ENCODE measurements at regions not wholly inside any gene's neighbourhood (a gene's known extent, or its start where the extent isn't known, plus 50 kb on each side); places are given as distances from the start of the nearest gene placed in this dataset.

- peak; percentile 11 for DNase-seq (ENCODE audit: low read depth)
- no peak overlapping the region for H3K4me3 ChIP-seq (ENCODE audit: low read depth, low read length)
Observed at GRCh38 chr20:9981829-9982228, 53.0 kb upstream of the ANKEF1 start.

- H3K4me3 ChIP-seq (ENCODE audit: low read depth, low read length) = no peak overlapping the region
- DNase-seq (ENCODE audit: low read depth) = peak; percentile 71
Observed at GRCh38 chr20:9978397-9979004, 56.3 kb upstream of the ANKEF1 start.

- no peak overlapping the region for H3K4me3 ChIP-seq (ENCODE audit: low read depth, low read length)
- peak; percentile 1 for DNase-seq (ENCODE audit: low read depth)
Observed at GRCh38 chr20:9977629-9978028, 57.2 kb upstream of the ANKEF1 start.

GRCh38 chr20:9974324-9974723 lies 60.5 kb upstream of the ANKEF1 start:
- no peak for DNase-seq (ENCODE audit: low read depth)

GRCh38 chr20:9971746-9972145 lies 63.0 kb upstream of the ANKEF1 start:
- DNase-seq (ENCODE audit: low read depth) = no peak

More at GRCh38 chr20:9974324-9974723, 60.5 kb upstream of the ANKEF1 start:
- H3K4me3 ChIP-seq (ENCODE audit: low read depth, low read length) = no peak overlapping the region

GRCh38 chr20:9969626-9970025 lies 65.2 kb upstream of the ANKEF1 start:
- no peak overlapping the region for H3K4me3 ChIP-seq (ENCODE audit: low read depth, low read length)
- no peak for DNase-seq (ENCODE audit: low read depth)

More at GRCh38 chr20:9971746-9972145, 63.0 kb upstream of the ANKEF1 start:
- H3K4me3 ChIP-seq (ENCODE audit: low read depth, low read length) = no peak overlapping the region

GRCh38 chr20:9968015-9968414 lies 66.8 kb upstream of the ANKEF1 start:
- DNase-seq (ENCODE audit: low read depth) = no peak
- no peak overlapping the region for H3K4me3 ChIP-seq (ENCODE audit: low read depth, low read length)

- no peak overlapping the region for H3K4me3 ChIP-seq (ENCODE audit: low read depth, low read length)
- DNase-seq (ENCODE audit: low read depth) = no peak
Observed at GRCh38 chr20:9966966-9967365, 67.8 kb upstream of the ANKEF1 start.

GRCh38 chr20:9963029-9963428 lies 71.8 kb upstream of the ANKEF1 start:
- no peak for DNase-seq (ENCODE audit: low read depth)
- no peak overlapping the region for H3K4me3 ChIP-seq (ENCODE audit: low read depth, low read length)

GRCh38 chr20:9958693-9959092 lies 76.1 kb upstream of the ANKEF1 start:
- H3K4me3 ChIP-seq (ENCODE audit: low read depth, low read length) = no peak overlapping the region
- DNase-seq (ENCODE audit: low read depth) = no peak

- DNase-seq (ENCODE audit: low read depth) = no peak
- no peak overlapping the region for H3K4me3 ChIP-seq (ENCODE audit: low read depth, low read length)
Observed at GRCh38 chr20:9955646-9956045, 79.1 kb upstream of the ANKEF1 start.

- H3K4me3 ChIP-seq (ENCODE audit: low read depth, low read length) = no peak overlapping the region
- DNase-seq (ENCODE audit: low read depth) = no peak
Observed at GRCh38 chr20:9949563-9949962, 85.2 kb upstream of the ANKEF1 start.

- DNase-seq (ENCODE audit: low read depth) = no peak
Observed at GRCh38 chr20:9945408-9945807, 89.4 kb upstream of the ANKEF1 start.

GRCh38 chr20:9942736-9943135 lies 92.1 kb upstream of the ANKEF1 start:
- no peak for DNase-seq (ENCODE audit: low read depth)
- H3K4me3 ChIP-seq (ENCODE audit: low read depth, low read length) = no peak overlapping the region

More at GRCh38 chr20:9945408-9945807, 89.4 kb upstream of the ANKEF1 start:
- no peak overlapping the region for H3K4me3 ChIP-seq (ENCODE audit: low read depth, low read length)

- no peak for DNase-seq (ENCODE audit: low read depth)
- H3K4me3 ChIP-seq (ENCODE audit: low read depth, low read length) = no peak overlapping the region
Observed at GRCh38 chr20:9940329-9940728, 94.5 kb upstream of the ANKEF1 start.

- no peak for DNase-seq (ENCODE audit: low read depth)
- H3K4me3 ChIP-seq (ENCODE audit: low read depth, low read length) = no peak overlapping the region
Observed at GRCh38 chr20:9939231-9939630, 95.6 kb upstream of the ANKEF1 start.

GRCh38 chr20:9935285-9935684 lies 96.4 kb upstream of the PAK5 start:
- DNase-seq (ENCODE audit: low read depth) = no peak
- H3K4me3 ChIP-seq (ENCODE audit: low read depth, low read length) = no peak overlapping the region

GRCh38 chr20:9930142-9930541 lies 91.3 kb upstream of the PAK5 start:
- H3K4me3 ChIP-seq (ENCODE audit: low read depth, low read length) = no peak overlapping the region
- no peak for DNase-seq (ENCODE audit: low read depth)

- no peak for DNase-seq (ENCODE audit: low read depth)
- H3K4me3 ChIP-seq (ENCODE audit: low read depth, low read length) = no peak overlapping the region
Observed at GRCh38 chr20:9928955-9929354, 90.1 kb upstream of the PAK5 start.

- no peak overlapping the region for H3K4me3 ChIP-seq (ENCODE audit: low read depth, low read length)
- no peak for DNase-seq (ENCODE audit: low read depth)
Observed at GRCh38 chr20:9928281-9928737, 89.4 kb upstream of the PAK5 start.

GRCh38 chr20:9927224-9927623 lies 88.3 kb upstream of the PAK5 start:
- H3K4me3 ChIP-seq (ENCODE audit: low read depth, low read length) = no peak overlapping the region
- DNase-seq (ENCODE audit: low read depth) = no peak

GRCh38 chr20:9926476-9926875 lies 87.6 kb upstream of the PAK5 start:
- H3K4me3 ChIP-seq (ENCODE audit: low read depth, low read length) = no peak overlapping the region
- DNase-seq (ENCODE audit: low read depth) = no peak
